HG03460 (cell line): ENCODE measurements at regions not wholly inside any gene's neighbourhood (a gene's known extent, or its start where the extent isn't known, plus 50 kb on each side); places are given as distances from the start of the nearest gene placed in this dataset.

Source experiments
- ATAC-seq: cut with Tn5 transposase; IDR thresholded peaks from one replicate; pipeline ENCODE4 v1.9.1; 2021; ENCODE audit not compliant: unreplicated experiment

- no peak for ATAC-seq
Observed at GRCh38 chrX:113539599-113540356, 699.1 kb upstream of the AMOT start.

- ATAC-seq: no peak
Observed at GRCh38 chrX:113529426-113530013, 688.9 kb upstream of the AMOT start.

- ATAC-seq: peak; percentile 99
Observed at GRCh38 chrX:113522814-113523213, 682.2 kb upstream of the AMOT start.

- no peak for ATAC-seq
Observed at GRCh38 chrX:113514906-113515305, 674.3 kb upstream of the AMOT start.

- ATAC-seq: no peak
Observed at GRCh38 chrX:113512700-113513395, 672.2 kb upstream of the AMOT start.

GRCh38 chrX:113510586-113510985 lies 670.0 kb upstream of the AMOT start:
- no peak for ATAC-seq

GRCh38 chrX:113492895-113493294 lies 652.3 kb upstream of the AMOT start:
- ATAC-seq: no peak

GRCh38 chrX:113473418-113473817 lies 632.8 kb upstream of the AMOT start:
- peak; percentile 72 for ATAC-seq

GRCh38 chrX:113473015-113473414 lies 632.4 kb upstream of the AMOT start:
- ATAC-seq: peak; percentile 48

- no peak for ATAC-seq
Observed at GRCh38 chrX:113470166-113470565, 629.5 kb upstream of the AMOT start.

GRCh38 chrX:113457719-113458118 lies 617.1 kb upstream of the AMOT start:
- ATAC-seq: no peak

GRCh38 chrX:113455582-113455981 lies 615.0 kb upstream of the AMOT start:
- no peak for ATAC-seq

- no peak for ATAC-seq
Observed at GRCh38 chrX:113429011-113429410, 588.4 kb upstream of the AMOT start.

- ATAC-seq: no peak
Observed at GRCh38 chrX:113422323-113422722, 581.7 kb upstream of the AMOT start.

GRCh38 chrX:113421432-113421831 lies 580.8 kb upstream of the AMOT start:
- ATAC-seq: no peak

- no peak for ATAC-seq
Observed at GRCh38 chrX:113412106-113412505, 571.5 kb upstream of the AMOT start.

- ATAC-seq: no peak
Observed at GRCh38 chrX:113408843-113409242, 568.2 kb upstream of the AMOT start.

- ATAC-seq: no peak
Observed at GRCh38 chrX:113400193-113400704, 559.6 kb upstream of the AMOT start.

GRCh38 chrX:113399506-113400192 lies 559.0 kb upstream of the AMOT start:
- ATAC-seq: no peak

GRCh38 chrX:113392355-113392754 lies 551.7 kb upstream of the AMOT start:
- ATAC-seq: no peak

GRCh38 chrX:113391875-113392274 lies 551.2 kb upstream of the AMOT start:
- ATAC-seq: no peak
